H1 (cell line): ENCODE measurements at regions not wholly inside any gene's neighbourhood (a gene's known extent, or its start where the extent isn't known, plus 50 kb on each side); places are given as distances from the start of the nearest gene placed in this dataset.

Experiments used
- ZNF274 ChIP-seq: IDR thresholded peaks from 2 replicates; pipeline ENCODE4 v1.7.0; 2012; ENCODE audit warnings: low read length, borderline replicate concordance; ENCODE audit errors: extremely low read depth

- TF ChIP-seq ZNF274 = no peak
Observed at GRCh38 chr5:135112008-135112725, 78.1 kb upstream of the PITX1 start (continued).
